Panc1 (cell line): ENCODE measurements at regions not wholly inside any gene's neighbourhood (a gene's known extent, or its start where the extent isn't known, plus 50 kb on each side); places are given as distances from the start of the nearest gene placed in this dataset.

Experiments used
- POLR2AphosphoS5 ChIP-seq: IDR thresholded peaks from 2 replicates; pipeline ENCODE4 v1.6.1; 2012; ENCODE audit warnings: mild to moderate bottlenecking, low read depth, low read length, moderate library complexity
- SIN3A ChIP-seq: IDR thresholded peaks from 2 replicates; pipeline ENCODE4 v1.6.1; 2012; ENCODE audit warnings: low read depth, mild to moderate bottlenecking, low read length, moderate library complexity, borderline replicate concordance; ENCODE audit not compliant: insufficient read depth
- TCF7L2 ChIP-seq: IDR thresholded peaks from 2 replicates; pipeline ENCODE4 v1.6.1; 2011; ENCODE audit warnings: mild to moderate bottlenecking, low read depth, low read length, inconsistent platforms
- TF ChIP-seq, protein P1 (sequence below): fragments of 450-650 bp; IDR thresholded peaks from 2 replicates; pipeline ENCODE4 v1.5.1; 2017; ENCODE audit warnings: mild to moderate bottlenecking
- TF ChIP-seq, protein P2 (sequence below), 2 experiments: IDR thresholded peaks; 2 replicates each; pipeline ENCODE4 v1.6.1; 2011 to 2012; ENCODE audit warnings: low read depth in 2 of 2, control low read depth in 1 of 2, low read length in 1 of 2, mild to moderate bottlenecking in 1 of 2, moderate library complexity in 1 of 2; ENCODE audit not compliant: insufficient read depth in 1 of 2

DNA sequence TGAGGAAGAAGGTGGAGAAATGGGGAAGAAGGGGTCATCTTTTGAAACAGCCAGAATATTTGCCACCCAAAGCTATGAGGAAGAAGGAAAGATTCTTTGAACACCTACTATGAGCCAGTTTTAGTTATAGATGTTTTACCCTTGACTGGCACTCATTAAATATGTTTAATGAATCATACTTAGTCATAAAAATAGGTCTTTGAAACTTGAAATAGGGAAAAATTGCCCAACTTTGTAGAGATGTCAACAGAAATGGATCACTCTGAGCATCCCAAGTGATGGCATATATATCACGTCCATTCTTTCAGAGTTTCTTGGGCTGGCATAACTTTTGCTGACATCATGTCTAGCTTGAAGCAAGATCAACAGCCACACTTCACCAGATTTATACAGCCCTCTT is 263.5 kb downstream of the RPAP3 start:
- TF ChIP-seq, protein P1, sequence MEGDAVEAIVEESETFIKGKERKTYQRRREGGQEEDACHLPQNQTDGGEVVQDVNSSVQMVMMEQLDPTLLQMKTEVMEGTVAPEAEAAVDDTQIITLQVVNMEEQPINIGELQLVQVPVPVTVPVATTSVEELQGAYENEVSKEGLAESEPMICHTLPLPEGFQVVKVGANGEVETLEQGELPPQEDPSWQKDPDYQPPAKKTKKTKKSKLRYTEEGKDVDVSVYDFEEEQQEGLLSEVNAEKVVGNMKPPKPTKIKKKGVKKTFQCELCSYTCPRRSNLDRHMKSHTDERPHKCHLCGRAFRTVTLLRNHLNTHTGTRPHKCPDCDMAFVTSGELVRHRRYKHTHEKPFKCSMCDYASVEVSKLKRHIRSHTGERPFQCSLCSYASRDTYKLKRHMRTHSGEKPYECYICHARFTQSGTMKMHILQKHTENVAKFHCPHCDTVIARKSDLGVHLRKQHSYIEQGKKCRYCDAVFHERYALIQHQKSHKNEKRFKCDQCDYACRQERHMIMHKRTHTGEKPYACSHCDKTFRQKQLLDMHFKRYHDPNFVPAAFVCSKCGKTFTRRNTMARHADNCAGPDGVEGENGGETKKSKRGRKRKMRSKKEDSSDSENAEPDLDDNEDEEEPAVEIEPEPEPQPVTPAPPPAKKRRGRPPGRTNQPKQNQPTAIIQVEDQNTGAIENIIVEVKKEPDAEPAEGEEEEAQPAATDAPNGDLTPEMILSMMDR = no peak
- no peak for TF ChIP-seq TCF7L2
- no peak for TF ChIP-seq POLR2AphosphoS5
- TF ChIP-seq, protein P2, sequence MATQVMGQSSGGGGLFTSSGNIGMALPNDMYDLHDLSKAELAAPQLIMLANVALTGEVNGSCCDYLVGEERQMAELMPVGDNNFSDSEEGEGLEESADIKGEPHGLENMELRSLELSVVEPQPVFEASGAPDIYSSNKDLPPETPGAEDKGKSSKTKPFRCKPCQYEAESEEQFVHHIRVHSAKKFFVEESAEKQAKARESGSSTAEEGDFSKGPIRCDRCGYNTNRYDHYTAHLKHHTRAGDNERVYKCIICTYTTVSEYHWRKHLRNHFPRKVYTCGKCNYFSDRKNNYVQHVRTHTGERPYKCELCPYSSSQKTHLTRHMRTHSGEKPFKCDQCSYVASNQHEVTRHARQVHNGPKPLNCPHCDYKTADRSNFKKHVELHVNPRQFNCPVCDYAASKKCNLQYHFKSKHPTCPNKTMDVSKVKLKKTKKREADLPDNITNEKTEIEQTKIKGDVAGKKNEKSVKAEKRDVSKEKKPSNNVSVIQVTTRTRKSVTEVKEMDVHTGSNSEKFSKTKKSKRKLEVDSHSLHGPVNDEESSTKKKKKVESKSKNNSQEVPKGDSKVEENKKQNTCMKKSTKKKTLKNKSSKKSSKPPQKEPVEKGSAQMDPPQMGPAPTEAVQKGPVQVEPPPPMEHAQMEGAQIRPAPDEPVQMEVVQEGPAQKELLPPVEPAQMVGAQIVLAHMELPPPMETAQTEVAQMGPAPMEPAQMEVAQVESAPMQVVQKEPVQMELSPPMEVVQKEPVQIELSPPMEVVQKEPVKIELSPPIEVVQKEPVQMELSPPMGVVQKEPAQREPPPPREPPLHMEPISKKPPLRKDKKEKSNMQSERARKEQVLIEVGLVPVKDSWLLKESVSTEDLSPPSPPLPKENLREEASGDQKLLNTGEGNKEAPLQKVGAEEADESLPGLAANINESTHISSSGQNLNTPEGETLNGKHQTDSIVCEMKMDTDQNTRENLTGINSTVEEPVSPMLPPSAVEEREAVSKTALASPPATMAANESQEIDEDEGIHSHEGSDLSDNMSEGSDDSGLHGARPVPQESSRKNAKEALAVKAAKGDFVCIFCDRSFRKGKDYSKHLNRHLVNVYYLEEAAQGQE (IDR thresholded peaks at IDR 0.05; ENCODE audit: insufficient read depth in 1 of 2, low read depth in 2 of 2, low read length in 1 of 2) = no peak
- TF ChIP-seq SIN3A = no peak
